ENCODE measurements at regions not wholly inside any gene's neighbourhood (a gene's known extent, or its start where the extent isn't known, plus 50 kb on each side); places are given as distances from the start of the nearest gene placed in this dataset.

- Mint-ChIP-seq H3K36me3 (ENCODE audit: insufficient read depth in 1 of 3, low read depth in 3 of 3) (no peaks in the 10 kb centered on the region), H3K4me3 (no peak overlapping the region), H3K27me3 (ENCODE audit: low read depth) (peaks cover 4% of the 10 kb centered on the region), H3K27ac (no peak overlapping the region; a peak in 1 of 7 replicates), H3K9me3 (peaks cover 4 to 7% of the 10 kb centered on the region in 2 experiments; a peak in 4 of 5 replicates), H3K4me1 (peaks cover 0 to 15% of the 10 kb centered on the region in 2 experiments; a peak in 2 of 4 replicates)
- Histone ChIP-seq H2BK15ac (ENCODE audit: low read depth, low read length) (no peak overlapping the region), H3K27me3 (ENCODE audit: insufficient read depth, low read length) (no peaks in the 10 kb centered on the region), H4K8ac (replicated peaks; ENCODE audit: insufficient read length, low read depth, low read length) (no peak overlapping the region), H2BK5ac (ENCODE audit: insufficient read length, low read length) (no peak overlapping the region), H3K79me1 (ENCODE audit: insufficient read depth, low read depth, low read length, poor library complexity, severe bottlenecking) (no peaks in the 10 kb centered on the region), H3K4me2 (ENCODE audit: insufficient read depth, insufficient read length, low read length) (no peak overlapping the region), H4K5ac (ENCODE audit: insufficient read length, low read depth, low read length) (no peak overlapping the region), H3K4ac (ENCODE audit: low read depth, low read length) (no peak overlapping the region), H3K14ac (ENCODE audit: insufficient read depth, low read length) (no peak overlapping the region), H4K20me1 (ENCODE audit: control insufficient read depth, insufficient read depth, insufficient read length) (no peaks in the 10 kb centered on the region), H2AK5ac (ENCODE audit: insufficient read length, low read length) (no peak overlapping the region), H2AFZ (ENCODE audit: low read length) (no peak overlapping the region), H3K9ac (ENCODE audit: extremely low read depth, insufficient read length, low read length) (no peak overlapping the region), H3K27ac (ENCODE audit: insufficient read length, low read depth, low read length) (no peak overlapping the region), H2BK12ac (ENCODE audit: insufficient read length, low read depth, low read length) (no peak overlapping the region), H3K23ac (ENCODE audit: insufficient read length, low read depth, low read length) (no peak overlapping the region), H3K23me2 (ENCODE audit: insufficient read length, low read depth, low read length, poor library complexity, severe bottlenecking) (no peaks in the 10 kb centered on the region), H2BK120ac (ENCODE audit: low read depth, low read length, poor library complexity, severe bottlenecking) (no peak overlapping the region), H3K9me3 (ENCODE audit: control insufficient read depth, low read depth, low read length) (no peaks in the 10 kb centered on the region), H3T11ph (ENCODE audit: low read length) (no peak overlapping the region), H2BK20ac (ENCODE audit: low read depth, low read length, poor library complexity, severe bottlenecking) (no peak overlapping the region), H4K91ac (ENCODE audit: insufficient read length, low read depth, low read length) (no peak overlapping the region), H3K56ac (ENCODE audit: insufficient read length, low read depth, low read length) (no peak overlapping the region), H3K4me1 (ENCODE audit: insufficient read depth, low read length) (no peaks in the 10 kb centered on the region), H3K18ac (ENCODE audit: insufficient read length, low read depth, low read length) (no peak overlapping the region), H3K79me2 (ENCODE audit: insufficient read depth, low read length) (no peaks in the 10 kb centered on the region)
- TF ChIP-seq CTCF (conservative IDR thresholded peaks at IDR 0.05) = no peak
- DNase-seq = no peak
- WGBS (ENCODE audit: extremely low coverage, insufficient read length, low lambda C conversion rate) = no CpG with 5 or more reads among the region's 2 CpGs
Observed at GRCh38 chr15:66905185-66905584, 160.2 kb upstream of the SMAD3 start.

Data from H9 (cell line).